ENCODE measurements at regions not wholly inside any gene's neighbourhood (a gene's known extent, or its start where the extent isn't known, plus 50 kb on each side); places are given as distances from the start of the nearest gene placed in this dataset.
"Not testable (repeated sequence)": the region's sequence is repeated elsewhere in the genome, so short reads cannot be mapped to it uniquely, and the experiment has no call there.

GRCh38 chr12:105492591-105493545, 162.4 kb downstream of the C12orf75 start:
- no peak for DNase-seq (ENCODE audit: unreplicated experiment)
- ChIA-PET POLR2A (interaction anchor here (0.9 kb wide), 1 partner anchor 9 kb away, joined by 4 read pairs; no protein-coding TSS in a partner anchor), CTCF (interaction anchor here (0.7 to 1.2 kb wide), 2 partner anchors 10 to 11 kb away, joined by 3 read pairs; no protein-coding TSS in a partner anchor)
- BruUV-seq (replicated peaks): no TSS peak
- Mint-ChIP-seq H3K27ac (ENCODE audit: low read depth, unreplicated experiment) (no peak overlapping the region), H3K9me3 (ENCODE audit: unreplicated experiment) (peaks cover 21% of the 10 kb centered on the region), H3K4me3 (ENCODE audit: unreplicated experiment) (no peak overlapping the region), H3K4me1 (ENCODE audit: insufficient read depth, unreplicated experiment) (no peaks in the 10 kb centered on the region), H3K27me3 (ENCODE audit: insufficient read depth, unreplicated experiment) (no peaks in the 10 kb centered on the region), H3K36me3 (ENCODE audit: insufficient read depth, unreplicated experiment) (no peaks in the 10 kb centered on the region)
- intact Hi-C loops (cut with micrococcal nuclease): no loop called here
- TF ChIP-seq CTCF (IDR thresholded peaks at IDR 0.05; ENCODE audit: unreplicated experiment): no peak

GRCh38 chr12:105499205-105499604, 168.7 kb downstream of the C12orf75 start:
- intact Hi-C loops (cut with micrococcal nuclease): no loop called here
- Mint-ChIP-seq H3K9me3 (ENCODE audit: unreplicated experiment) (peaks cover 19% of the 10 kb centered on the region), H3K27me3 (ENCODE audit: insufficient read depth, unreplicated experiment) (no peaks in the 10 kb centered on the region), H3K4me1 (ENCODE audit: insufficient read depth, unreplicated experiment) (no peaks in the 10 kb centered on the region), H3K4me3 (ENCODE audit: unreplicated experiment) (no peak overlapping the region), H3K36me3 (ENCODE audit: insufficient read depth, unreplicated experiment) (no peaks in the 10 kb centered on the region), H3K27ac (ENCODE audit: low read depth, unreplicated experiment) (no peak overlapping the region)
- CTCF ChIA-PET: no interaction called here
- no peak for TF ChIP-seq CTCF (IDR thresholded peaks at IDR 0.05; ENCODE audit: unreplicated experiment)
- DNase-seq (ENCODE audit: unreplicated experiment): no peak
- no TSS peak for BruUV-seq (replicated peaks)
- POLR2A ChIA-PET: interaction anchor here (0.6 to 1.0 kb wide), 4 partner anchors 10 to 635 kb away, joined by 3 read pairs; no protein-coding TSS in a partner anchor

- DNase-seq (ENCODE audit: unreplicated experiment); H3K4me3 Mint-ChIP-seq (ENCODE audit: unreplicated experiment); H3K4me1 Mint-ChIP-seq (ENCODE audit: insufficient read depth, unreplicated experiment); H3K9me3 Mint-ChIP-seq (ENCODE audit: unreplicated experiment); intact Hi-C loops (cut with micrococcal nuclease); H3K27me3 Mint-ChIP-seq (ENCODE audit: insufficient read depth, unreplicated experiment); H3K27ac Mint-ChIP-seq (ENCODE audit: low read depth, unreplicated experiment); BruUV-seq (replicated peaks); H3K36me3 Mint-ChIP-seq (ENCODE audit: insufficient read depth, unreplicated experiment); CTCF ChIA-PET: not testable (repeated sequence)
- POLR2A ChIA-PET: interaction anchor here (0.9 to 1.7 kb wide), 2 partner anchors 8 to 201 kb away, joined by 3 to 4 read pairs; no protein-coding TSS in a partner anchor
These were observed 170.2 kb downstream of the C12orf75 start for GRCh38 chr12:105500676-105501075.

- intact Hi-C loops (cut with micrococcal nuclease): no loop called here
- no peak for DNase-seq (ENCODE audit: unreplicated experiment)
- TF ChIP-seq CTCF (IDR thresholded peaks at IDR 0.05; ENCODE audit: unreplicated experiment): no peak
- Mint-ChIP-seq H3K4me1 (ENCODE audit: insufficient read depth, unreplicated experiment) (peaks cover 7% of the 10 kb centered on the region), H3K27ac (ENCODE audit: low read depth, unreplicated experiment) (no peak overlapping the region), H3K27me3 (ENCODE audit: insufficient read depth, unreplicated experiment) (no peaks in the 10 kb centered on the region), H3K4me3 (ENCODE audit: unreplicated experiment) (no peak overlapping the region), H3K36me3 (ENCODE audit: insufficient read depth, unreplicated experiment) (no peaks in the 10 kb centered on the region), H3K9me3 (ENCODE audit: unreplicated experiment) (no peaks in the 10 kb centered on the region)
- ChIA-PET CTCF (interaction anchor here (1.1 kb wide), 1 partner anchor 66 kb away, joined by 3 read pairs; no protein-coding TSS in a partner anchor), POLR2A (interaction anchor here (1.7 kb wide), 1 partner anchor 10 kb away, joined by 4 read pairs; no protein-coding TSS in a partner anchor)
- no TSS peak for BruUV-seq (replicated peaks)
These were observed 172.0 kb downstream of the C12orf75 start for GRCh38 chr12:105502426-105502930.

Data from MCF 10A (cell line).